ENCODE measurements at regions not wholly inside any gene's neighbourhood (a gene's known extent, or its start where the extent isn't known, plus 50 kb on each side); places are given as distances from the start of the nearest gene placed in this dataset.

DNA sequence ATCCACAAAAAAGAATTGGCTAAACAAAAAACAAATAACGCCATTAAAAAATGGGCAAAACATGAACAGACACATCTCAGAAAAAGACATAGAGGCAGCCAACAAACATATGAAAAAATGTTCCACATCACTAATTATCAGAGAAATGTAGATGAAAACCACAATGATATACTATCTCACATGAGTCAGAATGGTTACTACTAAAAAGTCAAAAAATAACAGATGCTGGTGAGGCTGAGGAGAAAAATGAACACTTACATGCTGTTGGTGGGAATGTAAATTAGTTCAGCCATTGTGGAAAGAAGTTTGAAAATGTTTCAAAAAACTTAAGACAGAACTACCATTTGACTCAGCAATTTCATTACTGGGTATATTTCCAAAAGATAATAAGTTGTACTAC, 430.1 kb upstream of the JAG1 start:
- no peaks in the 10 kb centered on the region for H3K4me1 Mint-ChIP-seq (ENCODE audit: low read depth)
- H3K27me3 Mint-ChIP-seq (ENCODE audit: low read depth) = no peaks in the 10 kb centered on the region
- DNase-seq (no peak), ATAC-seq (replicated peaks in 1 of 2) (no peak)
- H3K9me3 Mint-ChIP-seq = peaks cover 3% of the 10 kb centered on the region in 2 donors
- H3K36me3 Mint-ChIP-seq (ENCODE audit: insufficient read depth in 2 of 2) = no peaks in the 10 kb centered on the region
- no peak overlapping the region for H3K27ac Mint-ChIP-seq
- no peak overlapping the region for H3K4me3 Mint-ChIP-seq

DNA sequence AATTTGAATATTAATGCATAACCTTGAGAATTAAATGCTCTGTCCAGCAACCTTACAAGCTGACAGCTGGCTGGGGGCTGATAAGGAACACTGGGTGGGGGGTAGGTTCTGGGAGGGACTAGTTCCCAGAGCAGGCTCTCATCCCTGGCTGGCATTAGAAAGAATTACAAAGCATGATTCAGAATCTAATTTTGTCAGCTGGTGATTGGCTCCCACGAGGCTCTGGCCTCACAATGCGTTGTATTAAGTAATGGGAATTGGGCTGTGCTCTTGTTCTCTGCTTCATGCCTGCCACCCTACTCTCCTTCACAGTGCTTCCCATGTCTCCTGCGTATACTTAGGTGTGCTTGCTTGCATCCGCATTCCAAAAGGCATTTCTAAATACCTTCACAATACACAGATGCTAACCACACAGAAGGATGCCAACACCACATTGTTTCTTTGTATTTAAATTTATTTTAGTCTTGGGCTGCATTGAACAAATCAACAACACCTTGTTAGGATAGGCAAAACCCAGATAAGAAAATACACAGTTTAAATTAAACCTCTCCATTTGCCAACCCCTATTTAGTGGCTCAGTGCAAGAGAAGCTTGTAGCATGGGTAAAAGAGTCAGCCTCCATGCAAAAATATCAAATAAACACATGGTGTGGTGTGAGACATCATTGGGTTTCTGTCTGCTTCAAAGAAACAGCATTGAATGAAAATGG, 434.5 kb upstream of the JAG1 start:
- DNase-seq (no peak), ATAC-seq (replicated peaks in 1 of 2) (no peak)
- Mint-ChIP-seq H3K4me1 (ENCODE audit: low read depth) (no peaks in the 10 kb centered on the region), H3K27ac (no peak overlapping the region), H3K9me3 (peaks cover 1 to 3% of the 10 kb centered on the region in 2 donors), H3K4me3 (no peak overlapping the region), H3K27me3 (ENCODE audit: low read depth) (no peaks in the 10 kb centered on the region), H3K36me3 (ENCODE audit: insufficient read depth in 2 of 2) (no peaks in the 10 kb centered on the region)

DNA sequence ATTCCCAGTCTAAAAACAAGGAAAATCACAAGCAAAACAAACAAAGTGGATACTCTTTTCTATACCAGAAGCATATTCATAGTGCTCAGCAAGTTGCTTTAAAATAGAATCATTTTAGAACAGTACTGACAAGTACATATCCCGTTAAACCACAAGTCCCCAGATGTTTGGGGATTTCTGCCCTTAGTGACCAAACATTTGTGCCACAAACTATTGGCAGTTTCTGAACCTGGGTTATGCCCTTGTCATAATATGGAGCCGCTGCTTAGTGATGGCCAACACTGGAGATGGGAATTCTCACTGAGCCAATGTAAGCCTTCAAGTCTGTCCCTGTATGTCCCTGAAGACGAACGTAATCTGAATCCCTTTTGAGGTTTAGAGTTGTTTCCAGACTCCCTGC, 436.7 kb upstream of the JAG1 start:
- DNase-seq = no peak
- ATAC-seq (replicated peaks in 1 of 2) = no peak
- Mint-ChIP-seq H3K4me1 (ENCODE audit: low read depth) (no peaks in the 10 kb centered on the region), H3K27me3 (ENCODE audit: low read depth) (no peaks in the 10 kb centered on the region), H3K9me3 (peaks cover 0 to 3% of the 10 kb centered on the region in 2 donors), H3K36me3 (ENCODE audit: insufficient read depth in 2 of 2) (no peaks in the 10 kb centered on the region), H3K27ac (no peak overlapping the region), H3K4me3 (no peak overlapping the region)

DNA sequence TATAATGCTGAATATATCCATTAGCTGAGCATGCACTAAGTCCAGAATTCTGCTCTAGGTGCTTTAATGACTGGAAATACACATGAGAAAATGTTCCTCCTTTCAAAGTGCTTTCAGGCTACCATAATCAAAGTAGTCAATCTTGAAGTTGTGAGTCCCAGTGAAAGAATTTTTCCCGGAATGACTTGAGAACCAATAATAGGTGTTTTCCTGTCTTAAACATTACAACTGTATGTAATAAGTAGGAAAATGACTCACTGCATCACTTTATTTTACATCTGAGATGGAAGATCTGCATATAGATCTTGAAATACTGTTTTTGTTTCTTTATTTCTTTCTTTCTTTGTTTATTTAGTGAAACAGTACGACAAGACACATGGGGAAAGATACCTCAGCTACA, 437.4 kb upstream of the JAG1 start:
- Mint-ChIP-seq H3K27ac (no peak overlapping the region), H3K9me3 (peaks cover 0 to 3% of the 10 kb centered on the region in 2 donors), H3K36me3 (ENCODE audit: insufficient read depth in 2 of 2) (no peaks in the 10 kb centered on the region), H3K4me1 (ENCODE audit: low read depth) (no peaks in the 10 kb centered on the region), H3K27me3 (ENCODE audit: low read depth) (no peaks in the 10 kb centered on the region), H3K4me3 (no peak overlapping the region)
- DNase-seq (no peak), ATAC-seq (replicated peaks in 1 of 2) (no peak)

DNA sequence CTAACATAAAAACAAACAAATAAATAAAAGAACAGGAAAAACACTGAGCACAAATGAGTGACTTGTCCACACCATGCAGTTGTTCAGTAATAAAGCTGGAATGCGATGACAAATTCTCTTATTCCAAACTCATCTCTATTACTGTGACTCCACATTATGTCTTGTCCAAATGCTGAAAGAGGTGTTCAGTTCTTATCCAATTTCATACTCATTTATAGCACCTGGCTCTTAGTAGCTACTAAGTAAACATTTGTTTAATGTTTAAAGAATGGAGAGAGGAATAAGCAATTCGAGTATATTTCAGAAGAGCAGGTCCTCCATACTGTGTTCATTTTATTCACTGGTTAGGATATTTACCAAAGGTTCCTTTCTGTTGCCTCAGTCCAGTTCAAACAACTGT, 439.0 kb upstream of the JAG1 start:
- H3K36me3 Mint-ChIP-seq (ENCODE audit: insufficient read depth in 2 of 2) = no peaks in the 10 kb centered on the region
- H3K4me3 Mint-ChIP-seq = no peak overlapping the region
- no peak overlapping the region for H3K27ac Mint-ChIP-seq
- H3K27me3 Mint-ChIP-seq (ENCODE audit: low read depth) = no peaks in the 10 kb centered on the region
- H3K9me3 Mint-ChIP-seq = peaks cover 0 to 3% of the 10 kb centered on the region in 2 donors
- H3K4me1 Mint-ChIP-seq (ENCODE audit: low read depth) = no peaks in the 10 kb centered on the region
- ATAC-seq (replicated peaks in 1 of 2) = no peak
- no peak for DNase-seq

DNA sequence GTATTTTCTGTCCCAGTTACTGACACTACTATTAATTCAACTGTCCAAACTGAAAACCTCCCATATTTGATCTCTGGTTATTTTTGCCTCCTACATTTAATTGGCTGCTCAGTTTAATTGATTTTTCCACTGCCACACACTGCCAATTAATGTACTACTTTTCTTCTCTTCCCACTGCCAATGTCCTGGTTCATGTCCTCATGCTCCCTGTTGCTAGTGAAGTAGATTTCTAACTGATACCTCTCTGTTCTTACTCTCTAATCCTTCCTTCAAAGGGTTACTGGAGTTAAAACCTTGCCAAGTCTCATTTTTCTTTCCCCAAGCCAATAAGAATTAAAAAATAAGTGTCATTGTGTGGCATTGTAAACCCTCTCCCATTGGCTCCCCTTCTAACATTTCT, 440.6 kb upstream of the JAG1 start:
- Mint-ChIP-seq H3K27me3 (ENCODE audit: low read depth) (no peaks in the 10 kb centered on the region), H3K27ac (peak overlapping the region; percentile 10), H3K4me3 (no peak overlapping the region), H3K36me3 (ENCODE audit: insufficient read depth in 2 of 2) (no peaks in the 10 kb centered on the region), H3K4me1 (ENCODE audit: low read depth) (no peaks in the 10 kb centered on the region), H3K9me3 (peaks cover 0 to 3% of the 10 kb centered on the region in 2 donors)
- ATAC-seq (replicated peaks in 1 of 2) (no peak), DNase-seq (no peak)

DNA sequence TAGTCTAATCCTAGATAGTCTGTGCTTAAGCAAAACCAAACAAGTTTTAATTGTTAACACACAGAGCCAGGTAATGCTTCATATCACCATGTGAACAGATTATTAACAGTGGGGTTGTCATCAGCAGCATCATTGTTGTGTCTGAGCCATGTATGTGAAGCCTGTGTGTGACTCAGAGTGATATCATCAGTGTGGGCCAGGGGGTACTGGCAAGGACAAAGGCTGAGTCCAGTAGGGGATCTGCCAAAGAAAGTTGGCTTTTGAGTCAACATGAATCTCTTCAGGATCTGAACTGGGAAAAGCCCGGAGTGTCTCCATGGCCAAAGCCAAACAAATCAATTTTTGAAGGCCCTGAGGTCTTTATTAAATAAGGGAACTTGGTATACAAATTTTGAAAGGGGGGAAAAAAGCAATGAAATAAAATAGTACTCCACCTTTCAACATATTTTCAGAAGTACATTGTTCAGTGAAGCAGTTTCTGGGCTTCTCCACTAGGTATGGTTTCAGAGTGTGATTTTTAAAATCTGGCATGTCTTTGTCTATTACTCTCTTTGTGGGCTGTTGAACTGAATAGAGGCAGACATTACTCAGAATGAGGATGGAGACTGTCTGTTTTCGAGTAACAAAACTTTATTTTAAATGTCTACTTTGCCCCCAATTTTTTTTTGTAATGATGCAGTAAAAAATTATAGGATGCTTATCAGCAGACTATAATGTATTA, 444.2 kb upstream of the JAG1 start:
- Mint-ChIP-seq H3K4me1 (ENCODE audit: low read depth) (no peaks in the 10 kb centered on the region), H3K27me3 (ENCODE audit: low read depth) (no peaks in the 10 kb centered on the region), H3K4me3 (no peak overlapping the region), H3K36me3 (ENCODE audit: insufficient read depth in 2 of 2) (no peaks in the 10 kb centered on the region), H3K9me3 (peaks cover 0 to 3% of the 10 kb centered on the region in 2 donors), H3K27ac (no peak overlapping the region)
- no peak for DNase-seq
- no peak for ATAC-seq (replicated peaks in 1 of 2)

DNA sequence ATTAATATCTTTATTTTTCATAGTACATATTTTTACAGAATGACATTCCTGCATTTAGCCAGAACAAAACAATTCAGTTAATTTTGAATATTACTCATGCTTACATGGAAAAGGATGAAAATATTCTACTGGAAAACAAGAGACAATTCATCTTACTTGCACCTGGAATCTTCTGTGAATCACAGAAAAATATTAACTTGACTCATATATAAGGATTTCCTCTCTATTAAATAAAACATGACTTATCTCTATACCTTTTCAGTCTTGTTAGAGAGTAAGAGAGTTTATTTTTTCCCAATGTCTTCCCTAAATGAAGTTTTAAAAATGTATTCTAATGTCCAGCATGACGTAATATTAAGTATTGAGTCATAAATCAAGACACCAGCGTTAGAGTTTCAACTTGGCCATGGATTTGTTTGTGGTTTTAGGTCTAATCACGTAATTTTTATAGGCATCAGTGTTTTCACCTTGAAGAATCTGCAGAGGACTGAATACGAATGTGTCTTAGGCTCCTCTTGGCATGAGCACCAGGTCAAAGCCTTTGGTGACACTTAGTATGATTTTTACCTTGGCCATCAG, 445.1 kb upstream of the JAG1 start:
- Mint-ChIP-seq H3K9me3 (peaks cover 0 to 3% of the 10 kb centered on the region in 2 donors), H3K27ac (no peak overlapping the region), H3K27me3 (ENCODE audit: low read depth) (no peaks in the 10 kb centered on the region), H3K4me3 (no peak overlapping the region), H3K36me3 (ENCODE audit: insufficient read depth in 2 of 2) (no peaks in the 10 kb centered on the region), H3K4me1 (ENCODE audit: low read depth) (no peaks in the 10 kb centered on the region)
- ATAC-seq (replicated peaks in 1 of 2) = no peak
- no peak for DNase-seq

DNA sequence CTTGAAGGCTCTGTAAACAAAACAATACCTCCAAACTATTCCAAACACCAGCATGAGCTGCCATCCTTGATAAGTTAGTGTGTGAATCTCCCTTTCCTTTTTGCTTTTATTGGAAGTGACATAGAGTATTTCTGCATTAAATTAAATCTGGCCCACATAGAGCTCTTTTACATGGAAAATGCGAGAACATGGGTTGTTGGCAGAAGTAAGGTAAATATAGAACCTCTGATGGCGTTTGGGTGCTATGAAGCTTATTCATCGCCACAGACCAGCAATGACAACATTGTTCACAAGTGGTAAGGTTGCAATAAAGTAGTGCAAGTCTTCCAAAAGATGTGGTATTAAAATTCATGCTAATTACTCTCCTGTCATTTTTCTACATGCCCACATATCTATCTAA, 445.8 kb upstream of the JAG1 start:
- no peaks in the 10 kb centered on the region for H3K4me1 Mint-ChIP-seq (ENCODE audit: low read depth)
- no peak overlapping the region for H3K27ac Mint-ChIP-seq
- DNase-seq = no peak
- H3K36me3 Mint-ChIP-seq (ENCODE audit: insufficient read depth in 2 of 2) = no peaks in the 10 kb centered on the region
- peaks cover 6 to 8% of the 10 kb centered on the region in 2 donors for H3K9me3 Mint-ChIP-seq
- no peak overlapping the region for H3K4me3 Mint-ChIP-seq
- no peak for ATAC-seq (replicated peaks in 1 of 2)
- H3K27me3 Mint-ChIP-seq (ENCODE audit: low read depth) = no peaks in the 10 kb centered on the region

DNA sequence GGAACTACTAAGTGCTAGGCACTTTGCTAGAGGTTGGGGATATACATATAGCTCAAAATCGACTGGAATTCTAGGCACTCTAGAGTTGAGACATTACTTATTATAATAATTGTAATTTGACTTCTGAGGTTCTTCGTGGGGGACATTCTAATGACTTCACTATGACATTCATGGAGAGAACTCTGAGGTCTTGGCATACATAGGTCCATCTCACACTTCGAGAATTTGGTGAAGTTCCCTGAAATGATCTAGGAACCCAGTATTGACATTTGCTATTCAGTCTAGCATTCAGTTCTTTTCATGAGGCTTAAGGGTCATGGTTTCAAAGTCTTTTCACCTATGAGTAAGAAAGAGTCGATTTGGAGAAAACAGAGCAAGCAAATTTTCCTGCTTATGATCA, 446.6 kb upstream of the JAG1 start:
- no peaks in the 10 kb centered on the region for H3K27me3 Mint-ChIP-seq (ENCODE audit: low read depth)
- no peak overlapping the region for H3K4me3 Mint-ChIP-seq
- H3K4me1 Mint-ChIP-seq (ENCODE audit: low read depth) = no peaks in the 10 kb centered on the region
- no peak overlapping the region for H3K27ac Mint-ChIP-seq
- no peak for DNase-seq
- peaks cover 7 to 9% of the 10 kb centered on the region in 2 donors for H3K9me3 Mint-ChIP-seq
- H3K36me3 Mint-ChIP-seq (ENCODE audit: insufficient read depth in 2 of 2) = no peaks in the 10 kb centered on the region
- no peak for ATAC-seq (replicated peaks in 1 of 2)

DNA sequence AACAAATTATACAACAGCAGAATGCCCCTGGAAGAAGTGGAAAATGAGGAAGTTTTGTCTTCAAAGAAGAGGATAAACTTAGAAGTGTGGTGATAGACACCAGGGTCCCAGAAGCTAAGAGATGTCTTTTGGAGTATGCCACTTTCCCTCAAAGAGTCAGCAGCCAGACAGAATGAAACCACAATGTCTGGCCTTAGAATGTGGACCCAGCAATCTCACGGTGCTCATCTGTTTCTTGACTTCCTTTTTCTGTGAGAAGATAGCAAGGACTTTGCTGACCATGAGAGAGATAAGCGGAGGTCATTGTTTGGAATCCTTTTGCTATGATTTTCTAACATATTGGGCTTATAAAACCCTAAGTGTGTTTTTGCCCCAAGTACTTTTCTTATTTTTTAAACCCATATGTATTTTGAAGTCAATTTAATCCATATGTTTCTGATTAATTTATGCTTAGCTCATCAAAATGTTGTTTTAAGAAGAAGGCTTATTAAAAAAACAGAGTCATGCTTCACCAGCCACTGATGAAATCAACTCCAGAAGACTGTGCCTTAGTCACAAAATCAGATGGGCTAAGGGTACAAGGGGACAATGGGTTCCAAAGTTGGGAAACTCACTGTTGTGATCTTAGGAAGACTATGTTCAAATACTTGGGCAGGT, 451.2 kb upstream of the JAG1 start:
- H3K4me3 Mint-ChIP-seq = no peak overlapping the region
- H3K9me3 Mint-ChIP-seq = peaks cover 12 to 13% of the 10 kb centered on the region in 2 donors
- no peaks in the 10 kb centered on the region for H3K27me3 Mint-ChIP-seq (ENCODE audit: low read depth)
- H3K4me1 Mint-ChIP-seq (ENCODE audit: low read depth) = no peaks in the 10 kb centered on the region
- no peak for DNase-seq
- H3K27ac Mint-ChIP-seq = no peak overlapping the region
- H3K36me3 Mint-ChIP-seq (ENCODE audit: insufficient read depth in 2 of 2) = peaks cover 0 to 2% of the 10 kb centered on the region in 2 donors
- no peak for ATAC-seq (replicated peaks in 1 of 2)

DNA sequence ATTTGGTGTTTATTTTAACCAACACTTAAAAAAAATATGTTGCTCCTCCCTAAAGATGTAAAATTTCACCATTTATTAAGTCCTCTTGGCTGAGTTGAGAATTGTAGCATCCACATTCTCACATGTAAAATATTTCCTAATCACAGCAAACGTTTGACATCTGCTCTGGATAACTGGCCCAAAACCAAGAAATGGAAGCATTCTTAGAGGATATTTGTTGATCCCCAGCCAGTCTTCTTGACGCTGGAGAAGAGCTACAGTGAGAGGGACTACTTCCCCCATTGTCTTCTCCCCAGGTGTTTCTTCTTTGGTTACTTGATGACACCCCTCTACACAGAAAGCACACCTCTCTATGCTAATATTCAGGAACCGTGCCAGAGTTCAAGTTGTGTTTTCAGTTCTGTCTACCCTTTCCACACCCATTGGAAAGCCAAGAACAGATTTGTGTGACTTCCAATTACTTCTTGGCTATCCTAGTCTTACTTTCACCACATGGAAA, 454.5 kb upstream of the JAG1 start:
- no peak overlapping the region for H3K4me3 Mint-ChIP-seq

DNA sequence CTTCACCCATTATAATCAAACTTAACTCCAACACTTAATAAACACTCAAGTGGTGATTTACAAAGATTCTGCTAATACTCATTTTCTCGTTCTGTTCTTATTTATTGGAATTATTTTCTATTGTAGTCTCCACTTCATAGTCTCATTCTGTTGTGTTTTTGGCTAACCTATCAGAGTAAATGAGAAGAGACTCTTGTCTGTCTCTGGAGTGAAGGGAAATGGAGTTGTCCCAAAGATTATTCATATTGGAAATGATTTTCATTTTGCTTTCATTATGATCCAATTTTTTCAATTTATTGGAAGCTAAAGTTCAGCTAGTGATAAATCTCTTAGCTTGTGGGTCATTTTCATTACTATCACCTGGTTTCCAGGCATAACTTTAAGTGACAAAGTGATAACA, 454.9 kb upstream of the JAG1 start:
- Mint-ChIP-seq H3K4me1 (ENCODE audit: low read depth) (no peaks in the 10 kb centered on the region), H3K4me3 (no peak overlapping the region), H3K27me3 (ENCODE audit: low read depth) (no peaks in the 10 kb centered on the region), H3K9me3 (peaks cover 11 to 18% of the 10 kb centered on the region in 2 donors), H3K36me3 (ENCODE audit: insufficient read depth in 2 of 2) (peaks cover 0 to 2% of the 10 kb centered on the region in 2 donors), H3K27ac (no peak overlapping the region)
- ATAC-seq (replicated peaks in 1 of 2) = no peak
- no peak for DNase-seq

More for the DNA sequence above, 454.5 kb upstream of the JAG1 start:
- no peak overlapping the region for H3K27ac Mint-ChIP-seq
- H3K36me3 Mint-ChIP-seq (ENCODE audit: insufficient read depth in 2 of 2) = peaks cover 0 to 2% of the 10 kb centered on the region in 2 donors
- ATAC-seq (replicated peaks in 1 of 2) (no peak), DNase-seq (no peak)
- H3K9me3 Mint-ChIP-seq = peaks cover 13 to 18% of the 10 kb centered on the region in 2 donors
- H3K27me3 Mint-ChIP-seq (ENCODE audit: low read depth) = no peaks in the 10 kb centered on the region
- no peaks in the 10 kb centered on the region for H3K4me1 Mint-ChIP-seq (ENCODE audit: low read depth)

Measured in activated T-cell treated with anti-CD3 and anti-CD28 coated beads, Interleukin-2, amount 50 U/mL, for 72 hours (primary cell).